HT-29 (cell line): ENCODE measurements at regions not wholly inside any gene's neighbourhood (a gene's known extent, or its start where the extent isn't known, plus 50 kb on each side); places are given as distances from the start of the nearest gene placed in this dataset.

Source experiments
- DNase-seq: peaks from one replicate; pipeline ENCODE4 v3.0.0-alpha.2; 2015; ENCODE audit warnings: low spot score

DNA sequence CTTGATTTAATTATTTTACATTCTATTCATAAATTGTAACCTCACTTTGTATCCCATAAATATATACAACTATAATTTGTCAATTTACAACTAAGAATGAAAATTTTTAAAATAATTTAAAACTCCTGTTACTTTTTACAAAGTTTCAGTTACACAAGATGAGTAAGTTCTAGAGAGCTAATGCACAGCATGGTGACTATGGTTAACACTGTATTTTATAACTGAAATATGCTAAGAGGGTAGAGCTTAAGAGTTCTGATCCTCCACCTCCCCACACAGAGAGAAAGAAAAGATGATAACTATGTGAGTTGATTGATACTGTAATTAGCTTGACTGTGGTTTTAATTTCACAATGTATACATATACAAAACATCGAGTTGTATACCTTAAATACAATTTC, 412.5 kb upstream of the DDI1 start:
- DNase-seq, result no peak

DNA sequence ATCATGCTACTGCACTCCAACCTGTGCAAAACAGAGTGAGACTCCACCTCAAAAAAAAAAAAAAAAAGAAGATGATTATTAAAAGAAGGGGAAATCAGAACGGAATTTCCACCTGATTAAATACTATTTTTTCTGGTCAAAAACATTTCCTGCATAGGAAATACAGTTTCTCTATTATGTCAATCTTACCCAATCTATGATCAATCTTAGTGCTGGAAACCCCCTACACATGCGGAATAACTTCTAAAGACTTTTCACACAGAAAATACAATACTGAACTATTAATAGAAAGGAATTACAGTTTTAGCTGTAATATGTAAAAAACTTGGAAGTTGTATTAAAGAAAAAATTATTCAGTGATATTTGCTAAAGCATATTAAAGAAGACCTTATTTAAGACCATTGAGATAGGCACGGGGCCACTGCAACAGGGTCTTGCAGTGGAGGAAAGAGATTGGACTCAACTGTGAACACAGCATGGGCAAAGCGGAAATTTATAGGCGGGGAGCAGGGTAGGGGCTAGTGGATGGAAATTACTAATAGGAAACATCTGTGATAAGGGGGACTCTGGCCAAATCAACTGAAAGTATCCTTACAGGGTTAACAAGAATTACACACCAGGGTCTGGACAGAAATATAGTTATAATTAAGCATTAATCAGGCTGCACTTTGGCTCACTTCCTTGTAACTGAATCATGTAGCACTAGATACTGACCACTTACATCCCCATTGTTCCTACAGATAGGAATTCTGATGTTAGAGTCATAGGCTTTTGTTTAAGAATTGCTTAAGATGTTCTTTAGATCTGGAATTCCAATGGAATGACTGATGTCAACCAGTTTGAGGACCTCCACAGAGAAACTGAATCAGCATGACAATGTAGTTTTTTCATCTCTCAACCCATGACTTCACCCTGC, 411.5 kb upstream of the DDI1 start:
- no peak for DNase-seq

DNA sequence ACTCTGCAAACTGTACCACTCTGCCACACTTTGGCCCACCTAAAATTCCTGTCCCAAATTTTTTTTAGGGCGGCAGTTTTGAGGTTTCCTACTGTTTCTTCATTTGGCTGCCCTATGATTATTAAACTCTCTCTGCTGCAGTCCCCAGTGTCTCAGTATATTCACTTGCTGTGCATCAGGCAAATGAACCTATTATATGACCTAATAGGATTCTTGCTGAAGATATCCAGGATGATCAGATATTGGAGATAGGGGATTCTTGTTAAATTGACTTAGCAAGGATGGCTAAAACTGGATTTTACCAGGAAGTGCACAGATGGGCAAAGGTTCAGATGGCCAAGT, 410.8 kb upstream of the DDI1 start:
- DNase-seq, result no peak

DNA sequence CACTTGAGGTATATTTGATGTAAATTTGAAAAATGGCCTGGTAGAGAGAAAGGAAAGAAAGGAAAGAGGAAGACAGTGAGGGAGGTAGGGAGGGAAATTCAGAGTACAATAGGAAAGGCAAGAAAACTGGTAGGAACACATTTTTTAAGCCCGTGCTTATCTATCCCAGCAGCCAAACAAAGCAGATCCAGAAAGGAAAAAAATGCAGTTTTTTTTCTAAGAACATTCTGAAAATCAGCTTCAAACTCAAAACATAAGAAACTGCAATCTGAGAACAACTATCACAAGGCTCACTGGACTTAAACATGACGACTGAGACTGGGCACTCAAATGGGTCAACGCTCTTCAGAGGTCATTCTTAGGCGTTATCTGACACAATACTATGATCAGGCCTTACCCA, 408.3 kb upstream of the DDI1 start:
- no peak for DNase-seq

DNA sequence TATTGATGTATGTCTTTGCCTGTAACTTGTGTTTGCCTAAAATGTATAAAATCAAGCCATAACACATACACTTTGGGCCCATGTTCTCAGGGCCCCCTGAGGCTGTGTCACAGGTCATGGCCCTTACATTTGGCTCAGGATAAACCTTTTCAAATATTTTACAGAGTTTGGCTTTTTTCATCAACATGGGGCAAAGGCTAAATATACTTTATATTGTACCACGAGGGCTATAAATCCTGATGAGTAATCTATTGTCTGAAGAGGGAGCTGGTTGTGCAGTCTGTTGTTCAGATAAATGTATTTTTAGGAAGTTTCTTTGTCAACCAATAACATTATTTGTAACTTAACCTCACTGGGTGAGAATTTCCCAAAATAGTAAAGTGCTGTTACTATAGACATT, 404.6 kb upstream of the DDI1 start:
- DNase-seq, result no peak

DNA sequence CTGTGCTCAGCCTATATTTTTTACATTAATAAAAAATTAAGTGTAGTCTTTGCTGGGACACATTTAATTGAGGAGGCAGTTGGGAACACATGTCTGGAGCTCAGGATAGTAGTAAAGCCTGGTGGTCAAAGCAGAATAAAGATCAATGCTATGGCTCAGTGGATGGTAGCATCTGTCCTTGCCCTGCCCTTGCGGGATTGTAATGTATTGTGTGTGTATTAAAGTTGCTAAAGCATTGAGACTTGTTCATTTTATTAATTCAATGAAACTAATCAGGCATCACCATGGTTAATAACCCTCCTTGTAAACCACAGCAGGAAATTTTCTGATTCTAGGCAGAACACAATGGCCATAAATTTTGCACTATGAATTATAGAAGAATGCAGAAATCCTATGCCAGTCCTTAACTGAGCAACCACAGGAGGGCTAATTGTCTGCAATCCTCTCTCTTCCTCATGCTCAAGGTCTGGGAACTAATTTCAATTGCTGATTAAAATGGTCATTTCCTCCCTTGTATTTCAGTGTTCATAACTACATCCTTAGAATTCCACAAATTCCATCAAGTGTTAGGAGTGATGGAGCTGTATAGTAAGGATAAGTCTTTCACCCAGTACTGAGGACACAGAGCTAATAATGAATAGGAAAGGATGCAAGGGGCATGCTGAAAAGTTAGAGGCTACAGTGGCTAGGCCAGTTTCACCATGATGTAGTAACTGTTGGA, 403.2 kb upstream of the DDI1 start:
- DNase-seq, result no peak

DNA sequence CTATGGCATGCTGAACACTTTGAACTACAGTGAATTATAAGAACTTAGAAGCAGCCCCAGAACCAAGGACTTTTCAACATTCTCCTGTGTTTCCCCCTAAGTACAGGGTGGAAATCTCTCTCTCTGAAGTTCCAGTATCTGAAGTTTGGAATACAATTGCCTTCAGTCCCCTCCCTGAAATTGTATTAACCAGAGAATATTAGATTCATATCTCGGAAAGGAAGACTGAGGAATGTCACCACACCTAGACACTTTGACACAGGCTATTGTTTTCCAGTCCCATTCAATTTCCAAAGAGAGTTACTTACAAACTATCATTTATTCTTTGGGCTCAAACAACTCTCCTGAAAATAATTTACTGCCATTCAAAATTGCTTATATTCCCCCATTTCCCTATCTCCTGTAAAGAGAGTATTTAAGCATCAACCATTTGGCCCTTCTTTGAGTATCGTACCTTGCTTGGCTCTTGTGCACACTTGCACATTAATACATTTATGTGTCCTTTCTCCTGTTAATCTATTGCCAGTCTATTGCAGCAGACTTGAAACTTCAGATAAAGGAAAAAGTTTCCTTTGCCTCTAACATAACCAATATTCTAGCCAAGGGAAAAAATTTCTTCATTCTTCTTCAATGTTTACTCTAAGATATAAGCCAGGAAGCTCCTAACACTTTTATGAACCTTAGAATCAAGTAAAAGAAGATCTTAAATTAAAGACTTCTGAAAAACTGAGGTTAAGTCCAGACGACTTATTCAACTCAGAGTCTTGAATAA, 402.4 kb upstream of the DDI1 start:
- no peak for DNase-seq

DNA sequence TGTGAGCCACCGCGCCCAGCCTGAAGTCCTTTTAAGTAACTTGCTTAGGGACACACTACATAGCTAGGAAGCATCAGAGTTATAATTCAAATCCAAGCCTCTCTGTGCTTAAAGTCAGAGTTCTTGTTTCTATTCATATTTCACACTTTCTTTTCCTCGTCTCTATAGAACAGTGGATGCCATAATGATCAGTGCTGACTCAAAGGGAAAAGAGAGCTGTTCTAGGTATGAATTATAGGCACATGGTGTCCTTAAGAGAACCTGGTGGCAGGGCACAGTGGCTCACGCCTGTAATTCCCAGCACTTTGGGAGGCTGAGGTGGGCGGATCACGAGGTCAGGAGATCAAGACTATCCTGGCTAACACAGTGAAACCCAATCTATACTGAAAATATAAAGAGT, 400.2 kb upstream of the DDI1 start:
- no peak for DNase-seq

DNA sequence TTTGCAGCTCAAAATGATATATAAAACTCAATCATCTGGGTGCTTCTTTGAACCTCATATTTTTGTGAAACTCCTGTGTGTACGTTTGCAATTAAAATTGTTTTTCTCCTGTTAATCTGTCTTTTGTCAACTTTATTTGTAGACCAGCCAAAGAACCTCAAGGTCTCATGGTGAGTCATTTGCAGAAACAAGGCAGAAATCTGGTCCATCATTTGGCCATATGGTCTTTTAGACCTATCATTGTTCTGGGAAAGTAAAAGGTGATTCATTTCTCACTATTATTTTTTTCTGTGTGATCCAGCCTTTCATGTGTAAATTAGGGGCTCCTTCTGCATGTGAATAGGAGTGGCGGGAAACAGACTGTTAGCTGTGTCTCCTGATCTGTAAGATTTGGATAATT, 399.1 kb upstream of the DDI1 start:
- no peak for DNase-seq

DNA sequence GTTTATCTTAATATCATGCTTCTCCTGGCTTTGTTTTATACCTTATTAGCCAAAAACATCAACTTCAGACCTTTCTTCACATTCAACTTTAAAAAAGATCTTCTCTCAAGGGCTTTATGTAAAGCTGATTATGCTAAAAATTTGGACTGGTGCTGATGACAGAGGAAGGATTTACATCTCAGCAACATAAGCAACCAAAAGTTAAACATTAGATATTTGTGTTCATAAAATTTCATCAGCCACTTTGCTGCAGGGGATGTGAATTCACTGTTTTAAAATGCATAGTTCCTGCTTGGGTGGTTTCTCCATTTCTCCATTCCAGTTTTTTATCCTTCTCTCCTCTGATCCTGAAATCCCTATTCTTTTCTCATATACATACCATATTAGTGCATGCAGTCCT, 398.6 kb upstream of the DDI1 start:
- no peak for DNase-seq

DNA sequence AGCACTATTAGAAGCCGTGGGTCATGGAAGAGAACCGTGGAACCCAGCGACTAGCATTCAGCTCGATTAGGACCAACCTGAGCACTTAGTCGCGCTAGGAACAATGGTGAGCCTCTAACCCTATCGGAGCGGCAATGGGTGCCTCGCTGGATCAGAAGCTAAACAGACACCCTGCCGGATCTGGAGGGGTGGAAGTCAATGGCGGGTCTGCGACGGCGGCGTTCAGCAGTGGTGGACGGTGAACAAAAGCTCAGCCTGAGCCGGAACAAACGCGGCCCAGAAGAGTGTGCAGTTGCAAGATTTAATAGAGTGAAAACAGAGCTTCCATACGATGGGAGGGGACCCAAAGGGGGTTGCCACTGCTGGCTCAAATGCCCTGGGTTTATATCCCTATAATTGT, 391.8 kb upstream of the DDI1 start:
- no peak for DNase-seq

DNA sequence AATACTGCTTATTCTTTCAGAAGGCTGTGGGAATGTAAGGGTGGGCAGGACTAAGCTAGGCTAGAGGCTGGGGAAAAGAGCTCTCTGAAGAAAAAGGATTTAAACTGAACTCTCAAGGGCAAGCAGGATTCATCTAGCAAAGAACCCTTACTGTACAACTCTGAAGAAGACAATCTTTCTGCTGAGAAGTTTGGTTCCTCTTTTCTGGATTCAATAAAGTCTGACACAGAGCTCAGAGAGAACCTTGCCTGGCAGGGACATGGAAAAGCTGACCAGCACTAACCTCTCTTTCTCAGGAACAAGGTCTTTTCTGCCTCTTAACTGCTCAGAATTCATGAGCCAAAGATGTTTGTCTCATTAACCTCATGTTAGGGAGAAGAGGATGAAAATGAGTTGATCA, 388.4 kb upstream of the DDI1 start:
- DNase-seq, result no peak

DNA sequence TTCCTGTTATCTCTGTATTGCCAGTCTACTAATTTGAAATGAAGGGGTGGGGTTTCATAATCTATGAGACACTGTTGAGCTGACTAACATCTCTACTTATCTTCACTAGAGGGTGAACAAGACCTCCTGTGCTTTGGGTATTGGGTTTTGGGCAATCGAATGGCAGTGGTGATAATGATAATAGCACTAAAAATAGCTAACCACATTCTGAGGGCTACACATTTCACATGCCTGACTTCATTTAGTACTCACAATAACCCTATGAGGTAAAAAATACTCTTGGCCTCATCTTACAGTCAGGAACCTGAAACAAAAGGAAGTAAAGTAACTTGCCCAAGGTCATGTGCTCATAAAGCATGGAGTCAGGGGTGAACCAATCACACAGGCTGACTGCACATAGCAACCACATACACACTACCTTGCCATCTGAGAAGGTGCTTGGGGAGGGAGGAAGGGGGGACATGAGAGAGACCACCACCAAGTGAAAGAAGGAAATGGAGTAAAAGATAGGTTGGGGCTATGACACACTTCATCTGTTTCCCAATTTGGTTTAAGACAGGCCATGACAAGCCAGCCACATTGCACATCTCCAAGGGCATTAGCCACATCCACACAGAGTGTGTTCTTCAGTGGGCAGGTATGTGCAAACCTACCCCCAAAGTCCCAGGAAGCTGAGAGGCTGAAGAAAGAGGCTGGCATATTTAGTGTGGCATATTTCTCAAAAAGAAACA, 387.6 kb upstream of the DDI1 start:
- no peak for DNase-seq

DNA sequence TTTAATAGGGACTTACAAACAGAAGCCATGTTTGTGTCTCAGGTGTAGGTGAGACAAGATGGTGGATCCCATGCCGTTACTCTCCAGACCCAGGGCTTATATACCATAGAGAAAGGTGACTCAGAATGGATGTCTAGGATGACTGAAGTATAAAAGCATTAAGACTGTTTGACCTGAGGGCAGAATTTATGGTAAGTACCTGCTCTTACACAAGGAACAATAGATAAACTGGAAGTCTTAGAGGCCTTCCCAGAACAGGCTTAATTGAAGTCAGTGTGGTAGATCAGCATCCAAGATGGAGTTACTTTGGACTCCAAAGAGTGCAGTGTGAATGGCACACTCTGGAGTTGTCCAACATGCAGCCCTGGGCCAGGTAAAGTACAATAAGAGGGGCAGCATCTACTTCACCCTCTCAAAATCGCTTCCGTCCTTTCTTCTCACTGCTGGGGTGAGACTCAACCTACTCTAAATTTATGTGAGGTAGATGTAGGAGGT, 387.0 kb upstream of the DDI1 start:
- DNase-seq, result no peak

DNA sequence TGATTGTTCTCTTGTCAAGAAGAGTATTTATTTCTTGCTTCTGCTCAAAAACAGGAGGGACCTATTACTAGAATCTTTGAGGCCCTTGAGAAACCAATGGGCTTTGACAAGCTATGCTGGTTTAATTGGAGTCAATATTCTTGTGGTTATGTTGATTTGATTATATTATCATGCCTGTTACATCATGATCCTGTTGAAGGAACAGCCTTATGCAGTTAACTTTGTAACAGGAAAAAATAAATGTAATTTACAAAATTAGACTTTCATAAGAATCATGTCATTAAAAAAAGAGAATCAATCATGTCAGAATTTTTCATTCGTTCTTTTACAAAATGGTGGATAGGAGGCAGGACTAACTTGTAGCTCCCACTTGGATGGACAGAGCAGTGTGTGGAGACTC, 386.1 kb upstream of the DDI1 start:
- DNase-seq, result no peak

DNA sequence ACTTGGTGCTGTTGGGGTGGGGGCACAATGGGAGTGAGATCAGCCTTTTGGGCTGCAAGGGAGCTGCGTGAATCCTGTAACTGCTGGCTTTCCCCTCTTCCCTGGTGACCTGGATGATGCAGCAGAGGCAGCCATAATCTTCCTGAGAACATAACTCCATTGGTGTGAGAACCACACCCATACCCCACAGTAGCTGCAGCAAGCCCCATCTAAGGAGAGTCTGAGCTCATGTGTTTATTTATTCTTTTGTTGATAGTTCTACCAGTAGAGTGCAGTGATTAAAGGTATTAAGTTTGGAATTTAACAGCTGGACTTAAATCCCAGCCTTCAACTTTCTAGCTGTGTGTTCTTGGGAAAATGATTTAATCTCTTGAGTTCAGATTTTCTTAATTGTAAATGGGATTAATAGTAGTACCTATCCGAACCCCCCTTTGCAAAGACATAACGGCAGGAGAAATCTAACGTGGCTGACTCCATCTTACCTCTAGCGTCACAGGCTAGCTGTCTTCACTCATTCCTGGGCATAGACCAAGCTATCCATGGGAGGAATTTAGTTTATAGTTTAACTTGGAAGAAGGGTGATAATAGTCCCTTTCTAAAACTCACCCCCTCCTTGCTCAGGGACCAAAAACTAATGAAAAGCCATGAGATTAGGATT, 385.0 kb upstream of the DDI1 start:
- DNase-seq, result no peak

DNA sequence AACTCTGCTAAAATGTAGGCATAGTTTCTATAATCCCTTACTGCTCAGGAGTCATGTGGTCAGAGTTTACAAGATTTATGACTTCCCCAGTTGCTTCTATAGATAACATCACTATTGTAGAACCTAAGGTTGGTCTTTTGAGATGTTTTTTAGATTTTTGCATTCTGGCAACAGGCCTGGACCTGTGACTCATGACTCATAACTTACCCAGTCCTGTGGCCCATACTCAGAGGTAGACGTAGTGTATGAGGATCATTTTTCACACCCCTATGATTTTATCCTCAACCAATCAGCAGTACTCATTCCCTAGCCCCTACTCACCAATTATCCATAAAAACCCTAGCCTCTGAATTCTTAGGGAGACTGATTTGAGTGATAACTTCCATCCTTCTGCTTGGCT, 384.4 kb upstream of the DDI1 start:
- no peak for DNase-seq

DNA sequence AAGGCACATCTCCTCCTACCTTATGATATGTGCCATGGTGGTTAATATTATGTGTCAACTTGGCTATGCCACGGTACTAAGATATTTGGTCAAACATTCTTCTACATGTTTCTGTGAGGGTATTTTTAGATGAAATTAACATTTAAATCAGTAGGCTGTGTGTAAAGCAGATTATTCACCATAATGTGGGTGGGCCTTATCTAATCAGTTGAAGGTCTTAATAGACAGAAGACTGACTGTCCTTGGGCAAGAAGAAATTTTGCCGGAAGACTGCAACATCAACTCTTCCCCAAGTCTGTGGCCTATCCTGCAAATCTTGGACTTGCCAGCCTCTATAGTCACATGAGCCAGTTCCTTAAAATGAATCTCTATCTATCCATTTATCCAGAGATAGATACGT, 380.1 kb upstream of the DDI1 start:
- DNase-seq, result no peak

DNA sequence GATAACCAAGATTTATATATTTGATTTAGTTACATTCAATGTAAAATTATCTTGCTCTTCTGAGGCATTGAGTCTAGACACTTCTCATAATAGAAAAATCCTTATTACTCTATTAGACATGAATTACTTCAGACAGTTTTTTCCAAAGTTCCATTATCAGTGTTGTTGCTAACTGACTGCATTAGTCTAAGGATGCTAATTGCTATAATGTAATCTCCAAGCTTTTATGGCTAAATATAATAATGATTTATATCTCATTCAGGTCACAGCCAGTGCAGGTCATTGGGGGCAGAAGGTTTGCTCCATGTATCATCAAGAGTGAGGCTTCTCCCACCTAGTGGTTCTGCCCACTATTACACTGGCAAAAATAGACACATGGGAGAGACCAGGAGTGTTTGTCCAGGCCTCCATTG, 377.2 kb upstream of the DDI1 start:
- peak; percentile 62 for DNase-seq

DNA sequence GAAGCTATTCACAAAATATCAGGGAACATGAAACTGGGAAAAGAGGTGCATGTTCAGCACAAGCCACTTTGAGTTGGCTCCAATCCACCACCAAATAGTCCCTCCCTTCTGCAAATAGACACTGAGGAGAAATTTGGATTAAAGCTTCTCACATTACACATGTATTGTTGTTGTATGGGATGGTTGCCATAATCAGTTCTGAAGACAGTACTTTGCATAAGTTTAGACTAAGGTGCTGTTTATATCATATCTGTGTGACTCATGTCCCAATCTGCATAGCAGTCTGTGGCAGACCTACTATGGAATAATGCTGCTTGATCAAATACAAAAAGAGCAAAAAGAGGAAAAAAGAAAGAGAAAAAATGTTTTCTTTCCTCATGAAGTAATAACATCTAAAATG, 376.7 kb upstream of the DDI1 start:
- DNase-seq, result no peak

DNA sequence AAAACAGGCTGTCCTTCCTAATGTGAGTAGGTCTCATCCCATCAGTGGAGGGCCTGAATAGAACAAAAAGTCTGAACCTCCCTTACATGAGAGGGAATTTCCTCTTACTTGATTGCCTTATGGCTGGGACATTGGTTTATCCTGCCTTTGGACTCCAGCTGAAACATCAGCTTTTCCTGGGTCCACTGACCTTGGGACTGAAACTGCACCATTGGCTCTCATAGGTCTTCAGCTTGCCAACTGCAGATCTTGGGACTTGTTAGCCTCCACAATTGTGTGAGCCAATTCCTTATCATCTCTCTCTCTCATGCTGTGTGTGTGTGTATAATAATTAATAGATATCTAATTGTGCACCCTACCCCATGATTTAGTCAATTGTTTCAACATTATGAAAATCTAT, 375.3 kb upstream of the DDI1 start:
- DNase-seq, result no peak
